NCI-H2081 (cell line): ENCODE measurements at regions not wholly inside any gene's neighbourhood (a gene's known extent, or its start where the extent isn't known, plus 50 kb on each side); places are given as distances from the start of the nearest gene placed in this dataset.
"Not testable (repeated sequence)": the region's sequence is repeated elsewhere in the genome, so short reads cannot be mapped to it uniquely, and the experiment has no call there.

ENCODE experiments used
- DNase-seq, 2 experiments: peaks; one replicate each; lab custom pipeline; 2025; lab: John Stamatoyannopoulos, UW

DNA sequence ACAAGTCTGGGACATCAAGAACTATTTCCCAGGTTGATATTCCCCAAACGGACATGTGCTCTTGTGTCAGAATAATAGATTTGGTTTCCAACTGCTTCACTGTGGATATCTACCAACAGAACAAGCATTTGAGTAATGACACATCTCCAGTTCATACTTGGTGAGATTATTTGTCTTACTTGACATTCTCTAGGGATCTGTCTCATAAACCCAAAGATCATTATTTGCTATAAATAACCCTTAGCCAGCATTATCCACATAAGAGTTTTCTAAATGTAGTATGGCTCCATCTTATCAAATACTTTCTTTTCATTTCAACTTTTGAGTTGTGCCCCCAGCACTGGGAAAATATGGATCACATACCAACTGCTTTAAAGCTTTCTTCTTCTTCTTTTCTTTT is 1063.9 kb upstream of the CDH18 start:
- no peak for DNase-seq

DNA sequence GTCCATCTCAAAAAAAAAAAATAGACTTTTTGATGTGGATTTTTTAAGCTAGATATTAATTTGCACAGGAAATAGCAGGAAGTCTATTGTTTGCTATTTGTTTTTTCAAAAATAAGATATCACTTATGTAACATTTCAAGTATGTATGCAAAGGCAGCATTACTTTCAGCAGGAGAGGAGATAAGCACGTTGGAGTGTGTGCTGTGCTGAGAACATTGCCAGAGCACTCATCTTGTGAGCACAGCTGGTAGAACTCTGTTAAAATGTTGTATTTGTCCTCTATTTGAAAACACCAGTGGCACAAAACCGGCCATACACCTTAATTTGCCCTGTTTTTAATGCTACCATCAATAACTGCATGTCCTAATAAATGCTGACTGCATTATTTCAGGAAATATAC is 1061.9 kb upstream of the CDH18 start:
- DNase-seq: no peak

DNA sequence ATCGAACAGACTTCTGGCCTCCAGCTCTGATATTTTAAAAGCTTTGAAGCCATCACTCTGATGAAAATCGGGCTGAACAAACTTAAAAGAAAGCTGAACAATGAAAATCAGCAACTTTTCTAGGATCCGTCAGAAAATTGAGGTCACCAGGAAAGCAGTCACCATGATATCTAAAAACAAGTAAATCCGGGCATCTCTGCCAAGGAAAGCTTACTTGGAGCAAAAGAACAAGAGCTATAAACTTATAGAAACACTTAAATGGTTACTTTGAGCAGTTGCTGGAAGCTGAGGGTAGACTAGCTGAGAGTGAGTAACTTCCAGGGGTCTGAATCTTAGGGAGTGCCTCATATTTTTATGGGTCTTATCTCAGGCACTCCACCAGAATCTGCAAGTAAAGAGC is 1043.0 kb upstream of the CDH18 start:
- DNase-seq: no peak

DNA sequence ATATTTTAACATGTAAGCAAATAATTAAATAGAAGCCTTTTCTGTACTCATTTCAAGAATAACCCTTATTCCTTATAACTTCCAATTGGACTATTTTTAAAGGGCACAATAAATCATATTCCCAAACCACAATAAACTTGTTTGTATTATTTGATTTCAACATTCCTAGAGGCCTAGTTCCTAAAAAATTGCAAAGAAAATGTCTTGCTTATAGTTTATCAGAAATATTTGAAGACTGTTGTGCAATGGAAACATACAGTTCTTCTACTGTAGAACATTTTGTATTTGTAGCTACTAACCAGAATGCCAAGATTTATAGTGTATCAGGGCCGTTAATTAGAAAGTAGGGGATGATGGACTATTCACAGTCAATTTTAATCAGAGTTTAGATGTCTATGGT is 1037.0 kb upstream of the CDH18 start:
- no peak for DNase-seq

DNA sequence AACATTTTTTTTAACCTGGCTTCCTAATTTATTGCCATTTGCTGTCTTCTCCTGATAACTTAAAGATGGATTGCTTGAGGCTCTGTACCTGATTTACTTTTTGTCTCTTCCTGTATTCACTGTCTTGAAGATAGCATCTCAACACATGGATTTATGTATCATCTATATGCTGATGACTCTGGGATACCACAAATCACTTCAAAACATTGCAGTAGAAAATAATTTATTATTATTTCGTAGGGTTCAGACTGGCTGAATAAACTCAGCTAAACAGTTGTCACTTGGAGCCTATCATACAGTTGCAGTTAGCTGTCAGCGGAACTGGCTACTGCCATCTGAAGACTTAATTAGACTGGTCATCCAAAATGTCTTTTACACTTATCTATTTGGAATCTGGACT is 1025.2 kb upstream of the CDH18 start:
- no peak for DNase-seq

DNA sequence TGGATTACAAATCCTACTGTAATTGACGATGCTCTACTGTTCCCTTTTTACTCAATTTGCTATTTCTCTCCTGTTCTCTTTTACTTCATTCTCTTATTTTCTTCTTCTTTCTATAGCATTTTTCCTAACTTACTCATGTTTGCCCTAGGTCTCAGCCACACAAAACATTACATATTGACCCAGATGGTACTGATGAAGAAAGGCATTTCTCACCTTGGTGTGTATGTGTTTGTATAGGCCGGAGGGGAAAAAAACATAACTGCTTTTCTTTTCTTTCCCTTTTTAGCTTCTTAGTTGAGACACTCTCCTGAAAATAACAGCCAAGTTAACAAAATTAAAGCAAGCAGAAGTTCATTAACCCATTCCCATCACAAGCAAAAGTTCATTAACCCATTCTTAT is 1019.8 kb upstream of the CDH18 start:
- DNase-seq: no peak

DNA sequence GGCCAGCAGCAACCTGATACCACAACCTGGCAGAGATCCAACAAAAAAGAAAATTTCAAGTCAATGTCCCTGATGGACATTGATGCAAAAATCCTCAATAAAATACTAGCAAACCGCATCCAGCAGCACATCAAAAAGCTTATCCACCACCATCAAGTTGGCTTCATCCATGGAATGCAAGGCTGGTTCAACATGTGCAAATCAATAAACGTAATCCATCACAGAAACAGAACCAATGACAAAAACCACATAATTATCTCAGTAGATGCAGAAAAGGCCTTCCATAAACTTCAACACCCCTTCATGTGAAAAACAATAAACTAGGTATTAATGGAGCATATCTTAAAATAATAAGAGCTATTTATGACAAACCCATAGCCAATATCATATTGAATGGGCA is 1000.9 kb upstream of the CDH18 start:
- DNase-seq: not testable (repeated sequence)

DNA sequence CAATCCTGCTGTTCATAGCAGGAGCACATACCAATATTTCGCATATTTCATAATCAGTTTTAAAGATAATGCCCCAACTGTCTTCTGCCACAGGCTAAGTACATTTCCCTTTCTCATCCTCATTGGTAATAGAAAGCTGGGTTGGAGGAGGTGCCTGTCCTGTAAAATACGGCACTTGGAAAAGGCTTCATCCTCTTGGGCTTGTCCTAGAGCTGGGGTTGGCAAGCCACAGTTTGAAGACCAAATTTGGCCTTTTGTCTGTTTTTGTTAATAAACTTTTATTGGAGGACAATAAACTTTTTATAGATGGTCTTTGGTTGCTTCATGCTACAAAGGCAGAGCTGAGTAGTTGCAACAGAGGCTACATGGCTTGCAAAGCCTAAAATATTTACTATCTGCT is 997.8 kb upstream of the CDH18 start:
- DNase-seq: no peak

DNA sequence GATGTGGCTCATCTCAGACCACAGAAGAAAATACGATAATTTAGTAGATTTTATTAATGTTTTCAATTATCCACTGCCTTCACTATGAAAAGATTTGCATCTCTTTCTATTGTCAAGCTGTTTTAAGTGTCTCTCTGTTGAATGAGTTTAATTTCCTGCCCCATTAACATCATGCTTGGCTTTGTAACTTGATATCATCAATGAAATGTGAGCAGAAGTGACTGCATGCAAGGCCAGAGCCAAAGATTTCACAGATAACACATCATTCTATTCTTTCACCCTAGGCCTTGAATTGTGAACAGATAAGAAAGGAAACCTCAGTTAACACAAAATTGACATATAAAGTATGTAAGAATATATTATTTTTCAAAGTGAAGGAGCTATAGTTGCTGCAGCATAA is 986.4 kb upstream of the CDH18 start:
- DNase-seq: peak; percentile 49 to 80

DNA sequence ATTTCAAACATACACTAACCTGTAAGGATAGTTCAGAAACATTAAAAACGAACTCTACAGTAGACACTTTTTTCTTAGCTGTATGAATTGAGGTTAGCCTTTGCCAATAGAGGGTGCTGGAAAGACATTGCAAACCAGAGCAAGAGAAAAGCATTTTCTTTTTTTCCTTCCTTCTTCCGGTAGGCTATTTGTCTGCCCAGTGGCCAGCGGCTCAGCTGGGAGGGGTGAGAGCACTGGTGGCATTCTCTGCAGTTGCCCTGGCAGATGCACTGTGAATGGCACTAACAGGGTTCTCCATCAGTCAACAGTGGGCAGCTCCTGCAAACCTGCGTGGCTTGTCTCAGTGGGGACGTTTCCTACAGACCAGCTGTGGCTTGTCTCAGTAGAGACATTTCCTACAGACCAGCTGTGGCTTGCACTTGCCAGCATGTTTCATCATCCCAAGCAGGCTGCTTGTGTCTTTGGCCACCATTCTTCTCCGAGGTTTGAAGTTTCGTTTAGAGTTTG is 984.5 kb upstream of the CDH18 start:
- peak; percentile 37 to 66 for DNase-seq

DNA sequence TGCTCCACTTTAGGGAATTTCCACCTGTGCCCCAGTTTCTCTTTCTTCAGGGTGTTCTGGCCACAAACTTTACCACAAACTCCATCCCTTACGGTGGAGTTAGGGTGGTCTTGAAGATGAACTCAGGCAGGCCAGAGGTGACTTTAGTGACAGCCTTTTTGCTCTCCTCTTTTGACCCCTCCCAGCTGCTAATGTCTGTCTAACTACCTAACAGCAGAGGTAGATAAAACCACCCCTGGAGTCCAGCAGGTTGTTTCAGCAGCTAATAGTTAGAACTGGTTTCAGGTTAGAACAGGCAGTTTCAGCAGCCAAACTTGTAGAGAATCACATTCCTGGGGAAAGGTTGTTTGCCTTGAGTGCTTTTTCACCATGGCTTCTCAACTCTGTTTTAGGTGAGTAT is 971.3 kb upstream of the CDH18 start:
- DNase-seq: no peak

DNA sequence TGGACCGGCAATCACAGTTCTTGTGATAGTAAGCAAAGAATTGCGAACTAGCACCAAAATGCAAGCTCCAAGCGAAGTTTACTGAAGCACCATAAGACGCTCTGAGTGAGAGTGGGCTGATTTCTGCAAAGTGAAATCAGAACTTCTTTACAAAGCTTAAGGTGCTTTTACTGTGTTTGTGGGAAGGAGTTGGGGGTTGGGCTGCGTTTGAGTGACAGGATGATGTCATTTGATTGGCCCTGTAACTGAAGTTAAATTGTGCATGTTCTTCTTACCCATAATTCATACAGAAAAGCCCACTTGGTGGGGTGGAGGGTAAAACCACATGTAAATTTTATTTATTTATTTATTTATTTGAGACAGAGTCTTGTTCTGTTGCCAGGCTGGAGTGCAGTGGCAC is 970.6 kb upstream of the CDH18 start:
- DNase-seq: no peak

DNA sequence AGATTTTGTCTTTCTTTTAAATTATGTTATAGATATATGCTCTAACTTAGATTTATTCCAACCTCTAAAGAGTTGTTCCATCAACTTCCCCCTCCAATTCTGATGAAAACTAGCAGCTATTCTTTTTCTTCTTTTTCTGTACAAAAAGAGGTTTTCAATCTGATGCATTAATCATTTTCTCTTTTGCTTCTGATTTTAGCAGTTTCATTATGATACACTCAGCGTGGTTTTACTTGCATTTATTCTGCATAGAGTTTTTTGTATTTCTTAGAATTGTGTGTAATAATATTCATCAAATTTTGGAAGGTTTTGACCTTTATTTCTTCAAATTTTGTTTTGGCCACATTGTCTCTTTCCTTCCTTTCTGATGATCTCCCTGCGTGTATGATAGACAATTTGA is 968.1 kb upstream of the CDH18 start:
- DNase-seq: no peak

DNA sequence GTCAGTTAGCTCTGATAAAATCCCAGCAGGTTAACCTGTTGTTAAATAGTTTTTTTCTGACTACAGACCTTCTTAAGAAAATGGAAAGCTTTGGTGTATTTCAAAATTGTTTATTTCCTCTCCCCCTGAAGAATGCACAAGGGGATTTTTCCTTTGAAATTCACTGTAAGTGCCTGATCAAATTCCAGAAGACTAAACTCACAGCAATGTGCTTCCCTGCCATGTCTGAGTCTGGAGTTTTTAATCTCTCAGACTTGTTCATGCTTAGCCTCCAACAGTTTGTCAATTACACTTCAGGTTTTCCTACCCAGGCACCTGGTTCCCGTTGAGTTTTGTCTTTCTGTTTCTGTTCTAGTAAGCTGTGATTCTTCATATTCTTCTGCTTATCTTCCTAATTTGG is 961.6 kb upstream of the CDH18 start:
- no peak for DNase-seq

DNA sequence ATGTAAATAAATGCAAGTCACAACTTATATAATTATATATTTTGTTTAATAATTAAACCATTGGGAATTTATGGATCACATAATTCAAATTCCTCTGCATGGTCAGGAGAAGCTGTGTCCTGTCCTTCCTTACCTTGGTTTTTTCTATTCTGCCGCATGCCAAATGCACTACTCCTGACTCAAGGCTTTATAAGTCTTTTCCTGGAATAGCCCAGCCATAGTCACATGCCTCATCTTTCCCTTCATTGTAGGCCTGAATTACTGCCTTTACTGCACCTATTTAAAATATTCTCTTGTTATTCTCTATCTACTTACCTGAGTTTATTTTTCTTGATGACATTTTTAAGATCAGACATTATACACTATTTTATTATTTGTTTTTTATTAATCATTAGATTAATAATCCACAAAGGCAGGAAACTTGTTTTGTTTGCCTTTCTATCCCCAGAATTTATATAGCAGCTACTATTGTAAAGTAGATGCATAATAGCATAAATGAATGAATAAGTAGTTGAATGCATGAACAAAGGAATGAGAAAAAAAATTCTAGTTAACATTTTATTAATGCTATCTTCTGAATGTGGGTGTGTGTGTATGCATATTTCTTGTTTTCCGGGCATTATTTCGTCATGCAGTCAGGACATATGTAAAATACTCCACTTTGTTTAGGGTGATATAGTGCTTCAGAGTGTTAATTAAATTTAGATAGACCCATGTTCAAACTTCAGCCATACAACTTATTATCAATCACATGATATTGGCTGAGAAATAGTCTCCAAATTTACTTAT is 955.4 kb upstream of the CDH18 start:
- DNase-seq: not testable (repeated sequence)

DNA sequence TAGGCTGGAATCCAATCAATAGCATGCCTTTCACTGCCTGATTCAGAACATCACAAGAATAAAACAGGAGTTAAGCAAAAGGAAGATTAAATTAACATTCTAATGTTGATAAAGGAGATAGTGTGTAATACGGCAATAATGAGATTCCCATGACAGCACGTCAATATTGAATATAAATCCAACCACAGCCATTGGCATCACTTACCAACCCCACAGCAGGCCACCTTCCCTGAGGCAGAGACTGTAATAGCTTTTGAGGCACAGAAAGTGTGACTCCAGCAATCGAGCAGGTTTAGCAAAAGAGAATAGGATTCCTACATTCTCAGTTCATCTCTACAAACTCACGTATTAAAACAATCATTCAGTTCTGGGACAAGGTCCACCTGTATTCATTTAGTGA is 954.6 kb upstream of the CDH18 start:
- not testable (repeated sequence) for DNase-seq

DNA sequence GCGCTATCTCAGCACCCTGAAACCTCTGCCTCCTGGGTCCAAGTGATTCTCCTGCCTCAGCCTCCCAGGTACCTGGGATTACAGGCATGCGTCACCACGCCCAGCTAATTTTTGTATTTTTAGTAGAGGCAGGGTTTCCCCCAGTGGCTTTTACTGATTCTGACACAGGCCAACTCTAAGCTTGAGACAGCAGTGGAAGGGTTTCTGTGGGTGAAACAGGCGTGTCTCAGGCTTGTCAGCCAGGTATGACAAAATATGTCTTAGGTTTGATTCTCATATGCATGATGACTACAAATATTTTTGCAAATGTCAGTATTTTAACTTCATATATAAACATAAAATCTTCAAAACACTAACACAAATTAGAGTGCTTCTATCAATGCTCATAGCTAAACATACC is 952.8 kb upstream of the CDH18 start:
- DNase-seq: not testable (repeated sequence)

DNA sequence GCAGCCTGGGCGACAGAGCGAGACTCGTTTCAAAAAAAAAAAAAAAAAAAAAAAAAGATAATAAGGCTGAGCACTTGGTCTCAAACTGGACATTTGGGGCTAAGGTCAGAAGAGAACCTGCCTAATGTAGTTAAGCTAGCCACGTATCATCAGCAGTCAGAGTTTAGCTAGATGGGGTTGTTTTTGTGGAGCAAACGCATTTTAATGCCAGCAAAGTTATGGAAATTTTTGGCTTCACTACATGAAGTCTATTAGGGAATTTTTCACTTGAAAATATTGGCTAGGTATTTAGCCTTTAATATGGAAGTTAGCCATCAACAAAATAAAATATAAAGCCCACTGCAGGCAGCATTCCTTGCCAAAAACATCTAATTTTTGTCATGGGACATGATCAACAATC is 902.9 kb upstream of the CDH18 start:
- not testable (repeated sequence) for DNase-seq

DNA sequence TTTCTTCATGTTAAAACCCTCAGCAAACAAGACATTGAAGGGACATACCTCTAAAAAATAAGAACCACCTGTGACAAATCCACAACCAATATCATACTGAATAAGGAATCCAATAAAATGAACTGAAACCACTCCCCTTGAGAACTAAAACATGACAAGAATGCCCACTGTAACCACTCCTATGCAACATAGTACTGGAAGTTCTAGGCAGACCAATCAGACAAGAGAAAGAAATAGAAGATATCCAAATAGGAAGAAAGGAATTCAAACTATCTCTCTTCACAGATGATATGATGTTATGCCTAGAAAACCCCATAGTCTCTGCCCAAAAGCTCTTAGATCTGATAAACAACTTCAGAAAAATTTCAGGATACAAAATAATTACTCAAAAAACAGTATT is 887.7 kb upstream of the CDH18 start:
- DNase-seq: not testable (repeated sequence)

DNA sequence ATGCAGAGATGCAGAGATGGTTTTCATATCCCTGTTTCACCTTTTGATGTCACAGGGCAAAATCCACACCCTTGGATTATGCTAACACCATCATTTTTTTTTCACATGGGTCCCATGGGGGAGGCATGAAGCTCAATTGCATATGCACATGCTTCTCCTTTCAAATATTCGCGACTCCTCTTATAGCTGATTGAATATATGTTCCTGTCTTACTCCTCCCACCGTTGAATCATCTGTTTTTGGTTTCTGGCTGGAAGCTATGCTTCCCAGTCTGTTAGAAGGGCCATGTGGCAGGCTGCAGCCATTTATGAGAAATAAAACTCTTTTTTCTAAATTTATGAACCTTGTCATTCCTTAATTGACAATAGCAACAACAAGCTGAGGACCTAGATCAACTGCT is 877.9 kb upstream of the CDH18 start:
- not testable (repeated sequence) for DNase-seq

DNA sequence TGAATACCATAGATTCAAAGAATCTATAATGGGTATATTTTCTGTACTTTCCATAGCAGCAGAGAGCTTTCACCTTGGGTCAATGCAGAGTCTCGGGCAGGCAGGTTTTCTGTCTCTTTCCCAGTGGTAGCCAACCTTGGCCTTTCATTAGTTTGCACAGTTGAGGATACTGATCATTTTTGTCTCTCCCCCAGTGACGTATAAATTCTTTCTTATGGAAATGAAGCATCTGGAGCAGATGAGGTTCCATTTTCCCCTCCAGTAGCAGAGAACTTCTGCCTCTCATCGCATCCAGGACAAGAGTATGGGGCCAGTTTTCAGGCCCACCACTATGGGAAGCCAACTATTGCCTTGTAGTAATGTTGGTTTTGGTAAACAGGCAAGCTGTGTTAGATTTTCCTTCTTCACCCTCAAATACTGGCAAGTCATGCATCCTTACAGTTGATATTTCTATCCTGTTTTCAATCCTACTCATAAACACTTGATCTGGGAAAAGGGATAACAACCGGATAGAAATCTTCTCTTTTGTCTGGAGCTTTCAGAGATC is 845.2 kb upstream of the CDH18 start:
- peak in 1 of 2 experiments; percentile 35 for DNase-seq

DNA sequence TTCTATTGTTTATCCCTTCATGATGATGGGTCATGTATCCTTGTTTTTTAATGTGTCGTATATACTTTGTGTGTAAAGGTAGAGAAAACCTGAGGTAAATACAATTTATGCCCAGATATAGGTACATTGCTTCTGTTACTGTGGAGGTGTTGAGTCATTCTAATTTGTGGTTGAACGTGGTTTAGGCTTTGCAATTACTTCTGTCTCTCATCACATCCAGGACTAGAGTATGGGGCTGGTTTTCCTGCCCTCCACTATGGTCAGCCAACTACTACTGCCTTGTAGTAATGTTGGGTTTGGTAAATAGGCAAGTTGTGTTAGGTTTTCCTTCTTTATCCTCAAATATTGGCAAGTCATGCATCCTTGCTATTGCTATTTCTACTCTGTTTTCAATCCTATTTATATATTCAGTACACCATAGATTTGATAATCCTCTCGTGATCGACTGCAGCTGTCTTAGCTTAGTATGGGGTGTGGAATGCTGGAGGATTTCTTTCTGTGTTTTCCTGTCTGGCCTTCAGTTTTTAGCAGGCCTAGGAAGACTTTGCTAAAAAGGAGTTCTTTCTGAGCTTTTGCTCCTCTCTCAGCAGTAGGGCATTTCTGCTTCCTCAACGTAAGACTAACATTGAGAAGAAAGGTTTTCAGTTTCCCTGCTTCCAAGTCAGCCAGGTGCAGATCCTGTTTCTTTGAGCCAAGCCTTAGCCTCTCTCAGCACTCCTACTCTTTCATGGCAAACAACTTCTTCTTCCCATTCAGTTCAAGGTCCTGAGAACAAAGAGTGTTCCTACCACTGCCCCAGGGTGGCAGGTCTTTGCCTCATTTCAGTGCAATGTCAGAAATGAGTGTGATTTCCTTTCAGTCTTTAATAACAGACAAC is 844.4 kb upstream of the CDH18 start:
- DNase-seq: no peak

DNA sequence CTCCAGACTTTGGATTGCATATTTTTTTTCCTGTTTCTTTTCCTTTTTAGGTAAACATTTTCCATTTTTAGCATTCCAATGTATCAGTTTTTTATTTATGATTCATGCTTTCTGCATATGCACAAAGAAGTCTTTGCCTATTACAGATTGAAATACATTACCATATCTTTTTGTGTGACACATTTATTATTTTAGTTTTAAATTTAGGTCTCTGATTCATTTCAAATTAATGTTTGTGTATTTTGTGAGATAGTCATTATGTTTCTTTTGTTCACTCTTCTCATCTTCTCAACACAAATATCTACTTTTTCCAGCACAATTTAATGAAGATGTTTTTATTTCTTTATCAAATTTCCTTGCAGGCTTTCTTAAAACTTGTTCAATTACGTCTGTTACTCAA is 838.0 kb upstream of the CDH18 start:
- not testable (repeated sequence) for DNase-seq
